Activated CD8-positive, alpha-beta memory T cell treated with anti-CD3 and anti-CD28 coated beads, Interleukin-2, amount 50 U/mL, for 24 hours (primary cell): ENCODE measurements at regions not wholly inside any gene's neighbourhood (a gene's known extent, or its start where the extent isn't known, plus 50 kb on each side); places are given as distances from the start of the nearest gene placed in this dataset.
"Not testable (repeated sequence)": the region's sequence is repeated elsewhere in the genome, so short reads cannot be mapped to it uniquely, and the experiment has no call there.

ENCODE experiments used
- DNase-seq: peaks from one replicate; pipeline ENCODE4 v3.0.0-alpha.2; 2020; ENCODE audit errors: extremely low read depth

DNA sequence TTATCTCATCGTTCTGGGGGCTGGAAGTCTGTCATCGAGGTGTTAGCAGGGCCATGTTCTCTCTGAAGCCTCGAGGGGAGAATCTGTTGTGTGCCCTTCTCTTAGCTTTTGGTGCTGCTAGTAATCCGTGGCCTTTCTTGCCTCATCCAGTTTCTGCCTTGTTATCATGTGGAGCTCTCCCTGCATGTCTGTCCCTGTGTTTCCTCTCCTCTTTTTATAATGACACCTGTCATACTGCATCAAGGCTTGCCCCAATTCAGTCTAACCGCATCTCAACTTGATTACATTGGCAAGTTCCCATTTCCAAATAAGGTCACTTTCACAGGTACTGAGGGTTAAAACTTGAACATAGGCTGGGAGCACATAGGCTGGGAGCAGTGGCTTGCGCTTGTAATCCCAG lies 82.6 kb upstream of the CNIH3 start:
- no peak for DNase-seq

DNA sequence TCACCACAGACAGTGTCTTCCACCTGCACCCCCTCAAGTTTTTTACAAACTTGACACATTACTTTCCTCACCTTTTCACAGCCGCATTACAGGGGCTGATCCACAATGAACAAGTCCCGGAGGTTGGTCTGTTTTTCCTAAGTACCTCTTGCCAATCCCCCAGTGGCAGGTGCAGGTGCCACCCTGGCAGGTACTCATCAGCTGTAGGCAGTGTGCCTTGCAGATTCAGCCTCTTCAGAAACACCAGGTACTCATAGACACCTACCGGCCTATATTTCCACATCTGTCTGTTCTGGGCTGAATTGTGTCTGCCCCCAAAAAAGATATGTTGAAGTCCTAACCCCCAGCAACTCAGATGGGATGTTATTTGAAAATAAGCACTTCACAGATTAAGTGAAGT lies 81.4 kb upstream of the CNIH3 start:
- no peak for DNase-seq

DNA sequence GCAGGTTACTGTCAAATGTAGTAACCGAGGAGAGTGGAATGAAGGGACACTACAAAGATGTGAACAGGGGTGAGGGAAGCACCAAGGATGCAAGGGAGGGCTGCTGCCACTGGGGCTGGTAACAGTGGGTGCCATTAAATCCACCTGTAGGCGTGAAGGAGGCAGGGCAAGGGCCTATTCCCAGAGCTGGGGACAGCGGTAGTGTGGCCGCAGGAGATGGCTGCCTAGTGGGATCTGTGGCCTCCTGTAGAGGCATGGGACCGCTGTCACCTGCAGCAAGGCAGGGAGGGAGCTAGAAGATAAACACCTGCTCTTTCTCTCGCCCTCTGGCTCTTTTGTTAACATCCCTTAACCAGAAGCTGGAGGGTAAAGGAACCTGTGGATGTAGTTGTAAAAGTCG lies 80.5 kb upstream of the CNIH3 start:
- no peak for DNase-seq

DNA sequence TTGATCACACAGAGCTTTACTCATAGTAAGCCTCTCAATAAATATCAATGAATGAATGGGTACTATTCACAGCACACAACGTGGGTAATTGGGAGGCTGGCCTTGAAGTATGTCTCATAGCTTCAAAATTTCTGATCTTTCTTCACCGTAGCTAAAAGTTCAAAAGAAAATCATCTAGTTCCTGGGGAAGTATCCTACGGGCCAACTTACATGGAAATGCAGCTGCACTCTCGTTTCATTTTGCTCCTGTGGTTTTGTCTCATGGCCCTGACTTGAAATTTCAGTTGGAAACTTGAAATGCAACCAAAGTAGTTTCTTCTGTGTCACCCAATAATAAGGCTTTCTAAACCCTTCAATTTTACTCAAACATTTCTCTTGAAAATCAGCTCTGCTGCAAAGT lies 76.1 kb upstream of the CNIH3 start:
- DNase-seq, result no peak

DNA sequence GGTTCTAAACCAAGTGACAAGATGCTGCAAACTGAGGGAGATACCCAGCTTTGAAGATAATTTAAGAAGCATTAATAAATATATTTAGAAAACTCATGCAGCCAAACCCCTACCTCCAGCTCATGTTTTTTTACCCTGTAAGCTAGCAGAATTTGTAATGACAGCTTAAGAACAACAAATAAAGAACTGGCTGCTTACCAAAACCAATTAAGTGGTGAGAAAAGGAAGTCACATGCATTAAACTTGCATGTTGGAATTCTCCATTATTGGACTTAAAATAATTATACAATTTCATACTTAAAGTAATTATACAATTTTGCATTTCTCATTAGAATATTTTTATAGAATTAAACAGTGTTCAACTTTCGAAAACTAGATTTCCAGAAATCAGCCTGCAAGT lies 75.6 kb upstream of the CNIH3 start:
- DNase-seq, result no peak

DNA sequence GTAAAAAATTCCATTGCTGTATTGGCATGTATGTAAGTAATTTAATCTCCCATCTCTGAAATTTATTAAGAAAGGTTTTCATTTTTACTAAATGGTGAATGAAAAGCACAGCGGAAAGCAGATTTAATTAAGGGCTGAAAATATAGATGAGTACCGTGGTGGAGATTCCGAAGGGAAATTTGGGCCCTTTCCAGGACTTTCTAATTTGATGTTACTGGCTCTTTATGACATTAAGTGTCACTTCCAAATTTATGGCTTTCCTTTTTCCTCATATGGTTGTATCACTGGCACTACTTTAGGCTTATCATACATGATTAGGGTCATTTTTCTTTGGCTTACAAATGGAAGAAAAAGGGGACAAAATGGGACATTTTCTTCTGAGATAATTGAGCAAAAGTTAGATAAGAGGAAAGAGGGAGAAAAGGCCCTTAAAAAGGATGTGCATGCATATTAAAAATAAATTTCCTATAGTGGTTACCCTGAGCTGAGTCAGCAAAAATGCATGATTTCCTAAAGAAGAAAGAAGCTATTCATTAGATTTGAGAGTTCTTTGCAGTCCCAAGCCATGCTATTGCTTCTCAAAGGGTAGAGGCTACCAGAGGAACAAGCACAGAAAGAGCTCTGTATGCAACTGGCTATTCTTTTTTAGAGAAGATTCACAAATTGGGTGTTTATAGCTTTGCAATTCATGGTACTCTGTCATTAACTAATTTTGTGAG lies 74.9 kb upstream of the CNIH3 start:
- no peak for DNase-seq

DNA sequence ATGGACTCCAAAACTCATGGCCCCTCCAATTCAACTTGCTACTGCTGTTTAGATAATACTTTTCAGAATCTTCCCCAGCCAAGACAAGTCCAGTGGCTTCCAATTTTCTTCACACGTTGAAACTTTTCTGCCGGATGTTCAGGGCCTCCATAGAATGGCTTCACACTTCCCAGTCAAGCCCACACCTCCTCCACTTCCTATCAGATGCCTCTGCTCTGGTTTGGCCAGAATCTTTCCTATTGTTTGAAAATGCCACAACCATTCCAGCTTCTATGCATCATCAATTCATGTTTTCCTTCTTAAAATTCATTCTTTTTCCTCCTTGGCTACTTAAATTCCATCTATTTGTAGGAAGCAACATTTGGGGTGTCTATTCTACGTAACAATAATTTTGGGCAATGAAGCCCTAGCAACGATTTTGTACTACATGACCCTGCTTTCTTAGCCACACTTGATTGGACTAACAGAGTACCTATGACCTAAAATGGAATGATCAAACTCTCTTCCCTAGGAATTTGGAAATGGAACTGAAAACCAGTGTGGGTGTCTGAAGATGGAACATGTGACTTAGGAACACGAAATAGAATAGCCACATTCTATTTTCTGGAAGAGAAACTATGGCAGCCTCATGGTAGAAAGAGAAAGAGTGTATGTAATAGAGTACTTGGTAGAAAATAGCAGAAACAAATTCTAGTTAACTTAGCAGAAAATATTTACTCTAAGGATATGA lies 74.1 kb upstream of the CNIH3 start:
- no peak for DNase-seq

DNA sequence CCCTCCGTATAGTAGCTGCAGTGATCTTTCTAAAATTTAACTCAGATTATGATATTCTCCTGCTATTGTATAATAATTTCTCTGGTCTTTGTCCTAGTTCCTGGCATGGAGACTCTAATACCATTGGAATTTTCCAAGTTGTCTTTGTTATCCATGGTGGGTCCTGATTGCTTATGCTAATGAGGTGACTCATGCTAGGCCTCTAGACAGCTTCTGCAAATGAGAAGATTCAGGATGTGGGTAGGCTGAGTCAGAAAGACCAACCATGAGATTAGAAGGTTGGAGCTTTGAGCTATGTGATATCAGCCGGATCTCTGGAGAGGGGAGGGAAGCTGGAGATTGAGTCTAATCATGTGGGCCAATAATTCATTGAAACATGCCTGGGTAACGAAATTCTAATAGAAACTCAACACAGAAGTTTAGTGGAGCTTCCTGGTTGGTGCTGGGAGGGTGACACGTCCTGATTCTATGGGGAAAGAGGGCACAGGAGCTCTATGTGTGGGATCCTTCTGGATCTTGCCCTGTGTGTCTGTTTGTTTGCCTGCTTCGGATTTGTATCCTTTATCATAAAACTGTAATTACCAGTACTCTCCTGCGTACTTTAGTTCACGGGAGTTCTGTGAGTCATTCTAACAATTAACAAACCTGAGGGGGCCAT lies 73.2 kb upstream of the CNIH3 start:
- no peak for DNase-seq

DNA sequence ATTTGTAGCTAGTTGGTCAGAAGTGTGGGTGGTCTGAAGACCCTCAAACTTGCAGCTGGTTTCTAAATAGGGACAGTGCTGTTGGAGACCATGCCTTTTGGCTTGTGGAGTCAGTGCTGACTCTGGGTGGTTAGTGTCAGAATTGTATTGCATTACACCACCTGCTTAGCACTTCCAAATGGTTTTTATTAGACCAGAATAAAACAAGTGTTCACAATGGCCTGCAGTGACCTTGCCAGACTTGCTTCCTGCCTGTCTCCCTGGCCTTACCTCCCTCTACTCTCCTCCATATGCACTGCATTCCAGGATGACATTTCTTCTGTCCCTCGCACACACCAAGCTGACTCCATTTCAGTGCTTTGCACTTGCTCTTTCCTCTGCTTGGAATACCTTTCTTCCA lies 72.7 kb upstream of the CNIH3 start:
- DNase-seq, result no peak

DNA sequence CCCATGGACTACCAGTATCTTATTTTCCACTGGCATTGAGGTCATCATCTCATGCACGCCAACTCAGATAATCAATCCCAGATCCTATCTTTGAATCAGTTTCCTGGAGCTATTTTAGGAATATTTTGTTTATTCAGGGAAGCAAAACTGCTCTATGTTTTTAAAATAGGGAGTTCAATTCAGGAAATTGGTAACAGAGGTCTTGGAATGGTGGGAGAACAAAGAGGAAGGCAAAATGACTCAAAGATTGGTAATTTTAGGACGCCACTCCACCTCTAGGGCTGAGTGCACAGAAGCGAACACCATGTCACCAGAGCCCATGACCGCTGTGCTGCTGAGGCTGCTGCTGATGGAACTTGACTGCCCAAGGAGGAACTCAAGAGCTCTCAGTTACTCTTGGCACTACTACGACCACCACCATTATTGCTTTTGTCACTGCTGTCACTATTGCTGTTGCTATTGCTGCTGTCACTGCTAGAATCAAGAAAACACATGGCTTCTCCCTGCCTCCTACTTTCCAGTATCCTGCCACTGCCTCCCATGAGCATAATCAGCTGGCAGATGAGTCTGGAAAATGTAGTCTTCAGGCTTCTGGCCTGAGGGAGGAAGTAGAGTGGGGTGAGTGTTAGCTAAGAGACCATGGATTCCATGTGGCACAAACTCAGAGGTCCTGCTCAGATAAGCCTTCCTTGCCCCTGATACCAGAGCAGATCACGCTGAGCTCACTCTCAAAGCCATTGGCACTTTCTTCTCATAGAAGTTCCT lies 71.6 kb upstream of the CNIH3 start:
- no peak for DNase-seq

DNA sequence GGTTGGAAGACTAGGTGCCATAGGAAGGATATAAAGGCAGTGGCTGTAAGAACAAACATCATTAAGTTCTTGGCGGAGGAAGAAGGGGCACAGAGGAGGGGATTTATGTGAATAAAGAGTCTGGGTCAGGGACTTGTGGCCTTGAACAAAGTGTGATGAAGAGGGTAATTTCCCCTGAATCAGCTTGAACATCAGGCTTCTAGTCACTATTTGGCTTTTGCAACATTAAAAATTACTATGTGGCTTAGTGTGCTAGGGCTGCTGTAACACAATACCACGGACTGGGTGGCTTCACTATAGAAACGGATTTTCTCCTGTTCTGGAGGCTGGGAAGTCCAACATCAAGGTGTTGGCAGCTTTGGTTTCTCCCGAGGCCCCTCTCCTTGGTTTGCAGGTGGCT lies 70.5 kb upstream of the CNIH3 start:
- DNase-seq, result no peak

DNA sequence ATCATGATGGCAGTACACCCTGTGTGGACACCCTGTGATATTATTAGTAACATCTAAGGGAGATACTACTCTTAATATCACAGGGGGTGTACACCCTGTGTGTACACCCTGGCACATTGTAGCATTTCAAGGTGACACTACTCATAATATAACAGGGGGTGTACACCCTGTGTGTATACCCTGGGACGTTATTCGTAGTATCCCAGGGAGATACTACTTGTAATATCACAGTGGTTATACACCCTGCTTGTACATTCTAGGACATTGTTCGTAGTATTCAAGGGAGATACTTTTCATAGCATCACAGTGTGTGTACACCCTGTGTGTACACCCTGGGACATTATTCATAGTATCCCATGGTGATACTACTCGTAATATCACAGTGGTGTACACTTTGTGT lies 67.4 kb upstream of the CNIH3 start:
- no peak for DNase-seq

DNA sequence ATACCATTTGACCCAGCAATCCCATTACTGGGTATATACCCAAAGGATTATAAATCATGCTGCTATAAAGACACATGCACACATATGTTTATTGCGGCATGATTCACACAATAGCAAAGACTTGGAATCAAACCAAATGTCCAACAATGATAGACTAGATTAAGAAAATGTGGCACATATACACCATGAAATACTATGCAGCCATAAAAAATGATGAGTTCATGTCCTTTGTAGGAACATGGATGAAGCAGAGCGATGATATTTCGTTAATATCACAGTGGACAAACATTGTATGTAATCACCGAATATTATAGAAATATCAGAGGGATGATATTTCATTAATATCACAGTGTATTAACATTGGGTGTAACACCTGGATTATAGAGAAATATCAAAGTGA lies 64.9 kb upstream of the CNIH3 start:
- DNase-seq, result not testable (repeated sequence)

DNA sequence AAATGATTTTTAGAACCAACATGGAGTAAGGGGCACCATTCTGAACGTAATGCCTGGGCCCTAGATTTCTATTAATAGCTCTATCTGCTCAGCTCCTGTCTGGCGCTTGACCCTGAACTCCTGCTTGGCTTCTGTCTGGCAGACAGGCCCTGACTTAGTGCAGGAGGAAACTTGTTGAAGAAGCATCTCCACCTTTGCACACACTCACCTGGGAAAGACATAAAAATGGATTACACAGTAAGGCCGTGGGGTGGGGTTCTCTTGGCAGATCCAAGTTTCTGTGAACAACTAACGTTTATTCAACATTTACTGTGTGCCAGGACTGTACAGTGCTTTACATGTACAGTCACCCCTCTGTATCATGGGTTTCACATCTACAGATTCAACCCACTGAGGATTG lies 62.1 kb upstream of the CNIH3 start:
- no peak for DNase-seq

DNA sequence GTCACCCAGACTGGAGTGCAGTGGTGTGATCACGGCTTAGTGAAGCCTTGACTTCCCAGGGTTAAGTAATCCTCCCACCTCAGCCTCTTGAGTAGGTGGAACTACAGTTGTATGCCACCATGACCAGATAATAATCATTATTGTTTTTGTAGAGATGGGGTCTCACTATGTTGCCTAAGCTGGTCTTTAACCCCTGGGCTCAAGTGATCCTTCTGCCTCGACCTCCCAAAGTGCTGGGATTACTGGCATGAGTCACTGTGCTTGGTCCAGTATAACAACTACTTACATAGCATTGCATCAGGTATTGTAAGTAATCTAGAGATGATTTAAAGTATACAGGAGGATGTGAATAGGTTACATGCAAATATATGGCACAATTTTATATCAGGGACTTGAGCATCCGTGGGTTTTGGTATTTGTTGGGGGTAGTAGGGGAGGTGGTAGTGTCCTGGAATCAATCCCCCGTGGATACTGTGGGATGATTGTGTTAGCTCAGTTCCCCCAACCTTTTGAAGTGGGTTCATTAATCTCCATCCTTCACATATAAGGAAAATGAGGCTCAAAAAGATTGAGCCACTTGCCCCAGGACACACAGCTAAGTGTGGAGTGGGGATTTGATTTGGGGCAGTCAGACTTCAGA lies 61.4 kb upstream of the CNIH3 start:
- DNase-seq, result no peak

DNA sequence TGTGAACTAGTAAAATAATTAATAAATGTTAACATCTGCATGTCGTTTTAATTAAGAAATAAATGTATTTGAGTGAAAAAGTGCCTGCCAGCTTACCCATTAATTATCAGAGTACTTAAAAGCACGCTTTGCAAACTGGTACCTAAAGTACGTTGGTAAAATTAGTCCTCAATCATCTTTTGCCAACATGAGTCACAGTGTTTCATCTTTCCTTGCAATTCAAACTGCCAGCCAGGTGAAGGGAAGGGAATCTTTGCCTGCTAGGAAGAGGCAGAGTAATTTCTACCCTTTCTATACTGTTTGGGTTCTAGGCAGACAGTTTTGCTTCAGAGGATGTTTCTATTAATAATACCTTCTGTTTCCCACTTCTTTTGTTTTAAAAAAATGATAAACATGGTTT lies 57.2 kb upstream of the CNIH3 start:
- DNase-seq, result no peak

DNA sequence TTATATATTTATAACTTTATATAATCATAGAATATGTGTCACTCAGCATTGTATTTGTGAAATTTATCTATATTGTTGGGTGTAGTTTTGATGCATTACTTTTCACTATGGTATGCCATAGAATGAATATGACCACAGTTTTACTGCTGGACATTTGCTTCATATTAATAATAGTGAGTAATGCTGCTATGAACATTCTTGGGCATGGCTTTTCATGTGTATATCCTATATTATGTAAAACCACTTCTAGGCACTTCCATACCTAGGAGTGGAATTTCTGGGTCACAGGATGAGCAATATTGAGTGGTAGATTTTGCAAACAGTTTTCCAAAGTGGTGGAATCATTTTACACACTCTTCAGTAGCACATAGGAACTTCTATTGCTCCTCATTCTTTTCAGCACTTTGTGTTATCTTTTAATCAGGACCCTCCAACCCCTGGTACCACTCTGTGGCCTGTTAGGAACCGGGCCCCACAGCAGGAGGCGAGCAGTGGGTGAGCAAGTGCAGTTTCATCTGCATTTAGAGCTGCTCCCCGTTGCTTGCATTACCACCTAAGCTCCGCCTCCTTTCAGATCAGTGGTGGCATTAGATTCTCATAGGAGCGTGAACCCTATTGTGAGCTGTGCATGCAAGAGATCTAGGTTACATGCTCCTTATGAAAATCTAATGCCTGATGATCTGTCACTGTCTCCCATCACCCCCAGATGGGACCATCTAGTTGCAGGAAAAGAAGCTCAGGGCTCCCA lies 56.0 kb upstream of the CNIH3 start:
- DNase-seq, result no peak

DNA sequence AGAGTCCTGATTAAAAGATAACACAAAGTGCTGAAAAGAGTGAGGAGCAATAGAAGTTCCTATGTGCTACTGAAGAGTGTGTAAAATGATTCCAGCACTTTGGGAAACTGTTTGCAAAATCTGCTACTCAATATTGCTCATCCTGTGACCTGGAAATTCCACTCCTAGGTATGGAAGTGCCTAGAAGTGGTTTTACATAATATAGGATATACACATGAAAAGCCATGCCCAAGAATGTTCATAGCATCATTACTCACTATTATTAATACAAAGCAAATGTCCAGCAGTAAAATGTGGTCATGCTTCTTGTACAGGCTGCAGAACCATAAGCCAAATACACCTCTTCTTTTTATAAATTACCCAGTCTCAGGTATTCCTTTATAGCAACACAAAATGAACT lies 53.2 kb upstream of the CNIH3 start:
- DNase-seq, result not testable (repeated sequence)

DNA sequence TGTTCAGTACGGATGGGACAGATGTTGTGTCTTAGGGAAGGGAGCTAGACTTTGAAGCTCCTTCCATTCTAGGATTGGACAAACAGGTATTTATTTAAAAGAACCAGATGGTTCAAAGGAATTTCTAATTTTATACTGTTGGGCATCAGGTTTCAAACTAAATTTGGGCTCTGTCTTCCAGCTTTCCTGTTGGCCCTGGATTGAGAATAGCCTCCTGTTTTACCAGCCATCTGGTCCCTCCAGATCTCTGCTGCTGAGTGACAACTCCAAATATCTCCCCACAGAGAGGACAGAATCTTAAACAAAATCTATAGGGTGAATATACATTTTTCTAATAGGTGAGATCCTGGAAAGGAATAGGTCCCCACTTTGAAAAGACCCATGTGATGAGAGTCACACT lies 52.5 kb upstream of the CNIH3 start:
- no peak for DNase-seq

DNA sequence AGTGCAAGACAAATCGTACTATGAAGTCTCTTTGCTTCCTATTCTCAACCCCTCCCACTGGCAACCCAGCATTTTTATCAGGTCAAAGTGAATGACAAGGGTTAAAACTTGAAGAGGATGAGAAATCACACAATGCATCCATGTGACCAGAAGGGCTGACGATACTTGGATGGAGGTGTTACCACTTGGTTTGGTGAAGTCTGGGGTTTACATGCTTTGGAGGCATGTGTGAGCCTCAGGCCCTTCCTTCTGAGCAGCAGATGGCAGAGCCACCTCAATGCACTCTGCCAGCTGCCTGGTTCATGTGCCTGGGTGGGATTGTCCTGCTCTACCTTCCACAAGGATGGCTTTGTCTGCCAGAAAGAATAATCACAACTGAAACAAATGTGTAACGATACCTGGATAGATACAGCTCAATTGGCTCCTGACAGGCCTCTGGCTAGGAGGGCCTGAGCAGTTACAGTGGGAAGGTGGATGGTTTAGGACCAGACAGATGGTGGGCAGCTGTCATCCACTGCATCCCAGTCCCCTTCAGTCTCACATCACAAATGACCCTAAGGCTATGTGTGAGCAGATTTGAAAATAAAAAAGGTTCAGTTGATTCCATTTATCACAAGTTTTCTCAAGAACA lies 51.5 kb upstream of the CNIH3 start:
- no peak for DNase-seq

DNA sequence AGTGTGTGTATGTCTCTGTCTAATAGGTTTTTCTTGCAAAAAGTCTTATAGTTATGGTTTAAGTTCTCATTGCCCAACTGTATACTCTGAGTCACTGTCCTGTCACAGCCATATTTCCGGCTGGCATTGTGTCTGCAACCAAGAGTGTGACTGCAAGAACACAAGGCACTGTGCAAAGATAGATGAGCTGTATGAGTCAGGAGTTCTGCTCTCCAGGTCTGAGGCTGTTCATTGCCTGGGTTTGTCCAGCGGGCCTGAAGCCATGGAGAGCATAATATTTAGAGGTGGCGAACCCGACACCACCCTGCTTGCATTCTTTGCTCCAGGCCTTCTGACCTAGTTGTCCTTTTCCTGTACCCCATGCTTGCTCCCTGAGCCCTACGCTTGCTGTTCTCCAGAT lies 50.9 kb upstream of the CNIH3 start:
- DNase-seq, result no peak
